ENCODE measurements at regions not wholly inside any gene's neighbourhood (a gene's known extent, or its start where the extent isn't known, plus 50 kb on each side); places are given as distances from the start of the nearest gene placed in this dataset.
A peak's percentile ranks its signal among the peaks of the same experiment; 100 is the strongest.
"Not testable (repeated sequence)": the region's sequence is repeated elsewhere in the genome, so short reads cannot be mapped to it uniquely, and the experiment has no call there.

DNA sequence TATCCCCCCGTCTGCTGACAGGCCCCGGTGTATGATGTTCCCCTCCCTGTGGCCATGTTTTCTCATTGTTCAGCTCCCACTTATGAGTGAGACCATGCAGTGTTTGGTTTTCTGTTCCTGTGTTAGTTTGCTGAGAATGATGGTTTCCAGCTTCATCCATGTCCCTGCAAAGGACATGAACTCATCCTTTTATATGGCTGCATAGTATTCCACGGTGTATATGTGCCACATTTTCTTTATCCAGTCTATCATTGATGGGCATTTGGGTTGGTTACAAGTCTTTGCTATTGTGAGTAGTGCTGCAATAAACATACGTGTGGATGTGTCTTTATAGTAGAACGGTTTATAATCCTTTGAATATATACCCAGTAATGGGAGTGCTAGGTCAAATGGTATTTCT is 244.7 kb downstream of the NEBL start:
- not testable (repeated sequence) for DNase-seq

DNA sequence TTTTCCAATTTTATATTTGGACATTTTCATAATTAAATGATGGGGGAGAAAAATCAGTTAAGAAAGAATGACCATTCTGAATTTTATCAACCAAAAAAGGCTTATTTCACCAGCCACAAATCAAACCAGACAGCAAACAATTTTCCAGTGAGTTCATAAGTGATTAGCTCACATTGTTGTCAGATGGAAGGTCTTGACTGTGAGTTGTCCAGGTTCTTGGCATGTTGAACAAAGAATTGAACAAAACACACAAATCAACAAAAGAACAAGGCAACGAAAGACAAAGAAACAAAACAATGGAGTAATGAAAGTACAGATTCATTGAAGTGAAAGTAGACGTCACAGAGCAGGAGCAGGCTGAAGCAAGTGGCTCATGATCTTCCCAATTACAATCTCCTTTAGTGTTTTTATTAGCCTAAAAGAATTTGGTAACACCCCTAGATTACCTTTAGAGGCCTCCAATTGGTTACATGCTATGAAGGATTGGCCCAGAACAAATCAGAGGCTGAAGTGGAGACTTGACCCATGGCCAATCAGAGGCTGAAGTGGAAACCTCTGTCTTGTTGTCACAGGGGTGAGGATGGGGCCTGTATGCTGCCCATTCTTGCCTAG is 248.7 kb downstream of the NEBL start:
- DNase-seq = no peak

- DNase-seq = no peak
Measured at GRCh38 chr10:20647756-20648155, 249.4 kb downstream of the NEBL start.

DNA sequence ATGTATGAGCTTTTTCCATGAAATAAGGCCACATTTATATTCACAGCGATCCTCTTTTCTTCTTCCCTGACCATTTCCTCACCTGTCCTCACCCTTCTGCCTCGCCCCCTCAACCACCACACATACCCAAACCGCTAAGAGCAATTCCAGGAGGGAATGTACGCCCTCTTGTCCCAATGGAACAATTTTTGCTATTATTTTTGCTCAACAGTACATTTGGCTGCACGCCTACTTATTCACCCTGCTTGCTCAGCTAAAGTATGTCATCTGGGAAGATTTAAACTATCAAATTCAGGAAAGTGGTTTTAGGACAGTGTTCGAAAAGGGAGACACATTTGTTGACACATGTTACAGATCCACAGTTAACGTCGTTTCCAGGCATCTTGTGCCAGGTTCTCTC is 252.7 kb downstream of the NEBL start:
- DNase-seq = peak; percentile 67

- no peak for DNase-seq
Measured at GRCh38 chr10:20641605-20642004, 255.5 kb downstream of the NEBL start.

DNA sequence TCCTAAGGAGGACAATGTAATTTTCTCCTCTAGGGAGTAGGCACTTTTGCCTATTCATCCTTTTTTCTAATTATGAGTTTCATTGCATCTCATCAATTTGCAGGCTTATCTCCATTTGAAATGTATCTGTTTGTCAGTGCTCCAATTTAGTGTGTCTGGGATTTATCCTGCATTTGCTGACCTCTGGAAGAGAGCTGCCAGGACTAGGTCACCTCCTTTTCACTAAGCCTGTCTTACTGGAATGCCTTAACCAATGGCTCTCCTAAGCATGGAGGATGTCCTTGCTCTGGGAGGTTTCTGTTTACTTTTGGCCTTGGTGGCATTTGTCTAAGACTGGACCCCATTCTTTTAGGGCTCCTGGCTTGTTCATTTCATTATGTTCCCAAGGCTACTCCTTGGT is 261.5 kb downstream of the NEBL start:
- no peak for DNase-seq

DNA sequence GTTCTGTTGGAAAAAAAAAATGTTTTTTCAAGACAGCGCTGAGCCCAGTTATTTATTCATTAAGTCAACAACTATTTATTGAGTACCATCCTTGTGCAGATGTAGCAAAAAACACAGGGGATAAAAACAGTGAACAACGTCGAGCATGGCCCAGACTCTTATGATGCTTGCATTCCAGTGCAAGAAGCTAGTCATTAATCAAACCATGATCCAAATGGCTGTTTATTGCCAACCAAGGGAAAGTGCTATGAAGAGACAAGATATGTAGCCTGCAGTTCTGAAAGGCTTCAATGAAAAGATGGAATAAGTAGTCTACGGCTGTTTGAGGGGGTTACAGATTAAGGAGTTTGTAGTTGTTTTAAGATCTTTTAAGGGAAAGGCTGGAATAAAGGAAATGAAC is 262.3 kb downstream of the NEBL start:
- DNase-seq = no peak

DNA sequence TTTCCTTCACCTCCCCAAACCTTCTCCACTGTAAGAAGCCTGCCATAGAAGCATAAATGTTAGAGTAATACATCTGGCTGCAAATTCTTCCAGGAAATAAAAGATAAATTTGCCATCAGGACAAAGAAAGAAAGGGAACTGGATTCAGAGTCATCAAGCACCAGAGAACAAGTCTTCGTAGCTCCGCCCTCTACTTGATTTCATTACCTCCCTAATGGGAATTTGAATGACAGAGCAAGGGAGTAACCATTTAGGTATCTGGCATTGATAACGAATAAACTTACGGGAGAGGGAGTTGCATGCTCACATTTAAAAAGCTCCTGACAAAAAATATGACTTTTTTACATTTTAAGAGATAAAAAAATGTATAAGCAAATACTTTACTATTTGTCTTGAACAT is 263.4 kb downstream of the NEBL start:
- DNase-seq = no peak

- DNase-seq = no peak
Measured at GRCh38 chr10:20632696-20633095, 264.4 kb downstream of the NEBL start.

GRCh38 chr10:20631229-20631628 is 265.9 kb downstream of the NEBL start:
- DNase-seq = no peak

DNA sequence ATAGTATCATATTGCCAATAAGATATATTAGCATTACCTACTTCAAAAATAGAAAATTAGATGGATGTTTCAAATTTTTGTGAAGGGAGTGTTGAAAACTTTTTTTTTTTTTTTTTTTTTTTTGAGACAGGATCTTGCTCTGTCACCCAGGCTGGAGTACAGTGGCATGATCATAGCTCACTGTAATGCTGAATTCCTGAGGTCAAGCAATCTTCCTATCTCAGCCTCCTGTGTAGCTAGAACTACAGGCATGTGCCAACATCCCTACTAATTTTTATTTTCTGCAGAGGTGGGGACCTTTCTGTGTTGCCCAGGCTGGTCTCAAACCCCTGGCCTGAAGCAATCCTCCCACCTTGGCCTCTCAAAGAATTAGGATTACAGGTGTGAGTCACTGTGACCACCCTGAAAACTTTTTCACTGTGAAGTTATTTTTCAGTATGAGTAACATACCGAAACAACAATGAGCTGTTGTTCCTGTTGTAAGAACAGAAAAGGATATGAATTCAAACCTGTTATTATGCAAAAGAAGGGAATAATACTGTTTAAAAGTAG is 266.9 kb downstream of the NEBL start:
- no peak for DNase-seq

- no peak for DNase-seq
Measured at GRCh38 chr10:20627946-20628507, 269.1 kb downstream of the NEBL start.

GRCh38 chr10:20627087-20627486 is 270.0 kb downstream of the NEBL start:
- DNase-seq = no peak

GRCh38 chr10:20625868-20626267 is 271.2 kb downstream of the NEBL start:
- DNase-seq = no peak

GRCh38 chr10:20624642-20625041 is 272.5 kb downstream of the NEBL start:
- DNase-seq = peak; percentile 71

DNA sequence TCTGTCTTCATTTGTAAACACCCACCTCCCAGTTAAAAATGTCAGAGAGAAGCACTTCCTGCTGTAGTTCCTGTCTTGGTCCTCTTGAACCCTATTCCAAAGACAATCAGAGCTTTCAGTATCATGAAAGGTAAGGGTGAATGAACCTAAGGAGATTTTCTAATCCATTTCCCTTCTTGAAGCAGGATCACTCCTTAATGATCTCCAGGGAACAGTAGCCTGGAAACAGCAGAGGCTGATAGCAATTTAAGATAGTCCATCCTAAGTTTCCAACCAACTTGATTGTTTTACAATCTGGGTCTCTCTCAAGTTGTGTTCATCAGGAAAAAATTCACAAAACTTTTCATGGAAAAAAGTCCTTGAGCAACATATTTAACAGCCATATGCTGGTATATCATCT is 273.6 kb downstream of the NEBL start:
- no peak for DNase-seq

DNA sequence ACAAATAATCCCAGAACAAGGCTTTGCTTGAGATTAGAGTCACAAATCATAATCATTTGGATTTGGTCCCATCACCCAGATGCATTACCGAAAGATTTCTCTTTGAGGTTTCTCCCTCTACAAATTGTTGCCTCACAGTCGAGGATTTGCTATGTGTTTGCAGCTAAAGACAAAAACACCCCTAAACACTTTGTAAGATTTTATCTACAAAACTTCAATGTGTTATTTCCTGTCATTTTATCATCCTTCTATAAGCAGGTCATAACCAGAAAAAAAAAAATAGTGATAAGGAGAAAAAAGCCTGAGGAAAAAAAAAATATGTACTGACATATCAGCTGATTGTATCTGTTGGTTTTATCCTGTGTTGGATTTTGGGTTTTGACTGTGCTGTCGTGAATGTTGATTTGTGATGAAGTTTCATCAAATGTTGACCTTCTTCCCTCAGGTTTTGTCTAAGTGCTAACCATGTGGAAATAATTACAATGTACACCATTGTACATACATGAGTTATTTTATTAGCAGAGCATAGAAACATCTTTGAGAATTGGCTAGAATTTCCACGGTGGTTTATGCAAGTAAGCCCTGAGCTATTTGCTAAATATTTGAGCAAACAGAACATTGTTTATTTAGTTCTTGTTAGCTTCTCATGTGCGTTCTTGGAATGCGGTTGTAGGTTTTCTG is 274.4 kb downstream of the NEBL start:
- peak; percentile 83 for DNase-seq

DNA sequence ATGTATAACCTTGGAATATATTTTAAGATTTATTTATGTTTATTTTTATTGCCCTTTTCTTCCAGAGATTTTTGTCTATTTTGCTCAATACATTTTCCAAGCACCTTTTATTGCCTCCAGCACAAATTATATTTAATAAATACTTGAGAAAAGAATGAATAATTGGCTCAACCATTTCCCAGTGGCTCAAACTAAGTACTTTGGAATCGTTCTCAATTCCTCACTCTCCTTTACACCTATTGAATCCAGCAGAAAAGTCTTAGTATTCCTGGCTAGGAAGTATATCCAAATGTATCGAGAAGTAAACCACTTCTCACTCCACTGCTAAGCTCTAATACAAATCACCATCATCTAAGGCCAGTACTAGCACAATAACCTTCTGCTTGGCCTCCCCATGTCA is 276.1 kb downstream of the NEBL start:
- DNase-seq = no peak

DNA sequence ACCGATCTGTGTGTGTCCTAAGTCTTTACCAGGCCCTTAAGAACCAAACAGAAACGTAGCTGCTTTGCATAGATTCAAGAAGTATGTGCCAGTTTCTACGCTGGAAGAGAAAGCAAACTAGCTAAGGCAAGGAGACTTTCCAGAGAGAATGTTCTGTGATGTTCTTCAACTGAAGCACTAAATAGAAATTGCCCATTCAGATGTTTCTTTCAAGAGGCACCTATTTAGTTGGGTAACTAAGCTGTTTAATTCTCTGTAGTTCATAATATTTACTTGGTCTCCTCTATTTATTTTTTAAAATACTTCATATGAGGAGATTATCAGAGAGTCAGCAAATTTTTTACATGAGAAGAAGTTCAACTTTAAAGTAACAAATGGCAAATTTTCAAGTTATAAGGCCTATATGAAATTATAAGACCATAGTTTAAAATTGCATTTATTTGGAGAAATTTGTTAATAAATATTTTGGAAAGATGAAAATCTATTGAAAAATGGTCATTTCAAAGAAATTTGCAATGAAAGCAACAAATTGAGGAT is 279.0 kb downstream of the NEBL start:
- DNase-seq = no peak

- no peak for DNase-seq
Measured at GRCh38 chr10:20616918-20617810, 279.9 kb downstream of the NEBL start.

GRCh38 chr10:20616056-20616671 is 280.9 kb downstream of the NEBL start:
- no peak for DNase-seq

DNA sequence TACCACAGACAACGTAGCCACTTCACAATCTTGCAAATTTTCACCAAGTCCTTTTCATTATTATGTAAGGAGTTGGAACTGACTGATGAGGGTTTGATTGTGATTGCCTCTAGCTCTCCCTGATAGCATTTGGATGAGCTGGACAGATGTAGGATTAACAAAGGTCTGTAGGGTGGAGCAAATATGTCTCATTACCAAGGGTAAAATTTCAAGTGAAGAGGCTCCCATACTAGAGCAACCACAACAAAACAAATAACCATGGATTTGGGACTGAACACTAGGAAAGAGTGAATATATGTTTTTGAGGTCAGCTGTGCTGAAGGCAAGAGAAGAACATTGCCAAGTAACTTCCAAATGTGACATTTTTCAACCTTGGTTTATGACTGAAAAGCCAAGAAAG is 281.7 kb downstream of the NEBL start:
- no peak for DNase-seq

GRCh38 chr10:20614911-20615310 is 282.2 kb downstream of the NEBL start:
- DNase-seq = no peak
